ES-I3 (cell line): ENCODE measurements at regions not wholly inside any gene's neighbourhood (a gene's known extent, or its start where the extent isn't known, plus 50 kb on each side); places are given as distances from the start of the nearest gene placed in this dataset.

Experiments used
- H3K36me3 ChIP-seq: 2 replicates; pipeline ENCODE4 v1.6.1; 2013; ENCODE audit warnings: mild to moderate bottlenecking, low read length, control low read depth, moderate library complexity; ENCODE audit not compliant: insufficient read depth
- H3K4me1 ChIP-seq: 2 replicates; pipeline ENCODE4 v1.6.1; 2013; ENCODE audit warnings: mild to moderate bottlenecking, control low read depth, low read length; ENCODE audit not compliant: insufficient read depth
- H3K9ac ChIP-seq: 2 replicates; pipeline ENCODE4 v1.6.1; 2013; ENCODE audit warnings: low read depth, mild to moderate bottlenecking, low read length, moderate library complexity
- H3K9me3 ChIP-seq: 2 replicates; pipeline ENCODE4 v1.6.1; 2013; ENCODE audit warnings: mild to moderate bottlenecking, low read length, moderate library complexity; ENCODE audit not compliant: control insufficient read depth, insufficient read depth

DNA sequence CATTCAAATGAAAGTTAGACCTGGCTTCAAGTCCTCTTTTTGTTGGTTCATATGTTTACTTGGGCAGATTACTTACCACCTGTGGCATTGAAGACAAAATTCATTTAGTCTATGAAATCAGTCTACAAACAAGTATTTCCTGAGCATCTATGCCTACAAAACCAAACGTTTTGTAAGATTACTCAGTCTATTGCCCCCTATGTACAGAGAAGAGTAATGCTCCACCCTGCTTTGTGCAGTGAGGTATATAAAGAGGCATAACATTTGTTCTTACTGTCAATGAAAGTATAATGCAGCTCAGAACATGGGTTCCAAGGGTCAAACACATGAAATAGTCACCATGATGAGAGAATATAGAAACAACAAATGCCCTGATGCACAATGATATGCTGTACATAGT lies 580.7 kb downstream of the KIF4B start:
- Histone ChIP-seq H3K9ac (no peak overlapping the region), H3K4me1 (no peaks in the 10 kb centered on the region), H3K9me3 (no peaks in the 10 kb centered on the region), H3K36me3 (no peaks in the 10 kb centered on the region)

DNA sequence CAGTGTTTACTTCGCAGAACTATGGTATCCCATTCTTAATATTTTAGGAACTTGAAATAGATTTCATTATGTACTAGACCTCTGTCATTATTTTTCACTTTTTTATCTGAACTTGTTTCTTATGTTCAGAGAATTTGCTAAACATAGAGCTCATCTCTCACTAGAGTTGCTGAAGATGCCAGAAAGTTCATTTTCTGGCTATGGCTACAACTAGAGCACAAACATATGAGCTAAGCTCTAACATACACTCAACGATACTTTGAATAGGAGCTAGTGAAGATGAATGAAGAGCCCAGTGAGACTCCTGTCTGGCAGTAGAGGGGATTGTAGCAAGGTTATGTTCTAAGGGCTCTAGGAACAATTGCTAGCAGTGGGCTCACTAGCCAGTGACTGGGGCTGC lies 582.2 kb downstream of the KIF4B start:
- H3K9ac ChIP-seq = no peak overlapping the region
- H3K36me3 ChIP-seq = no peaks in the 10 kb centered on the region
- no peaks in the 10 kb centered on the region for H3K9me3 ChIP-seq
- no peaks in the 10 kb centered on the region for H3K4me1 ChIP-seq

DNA sequence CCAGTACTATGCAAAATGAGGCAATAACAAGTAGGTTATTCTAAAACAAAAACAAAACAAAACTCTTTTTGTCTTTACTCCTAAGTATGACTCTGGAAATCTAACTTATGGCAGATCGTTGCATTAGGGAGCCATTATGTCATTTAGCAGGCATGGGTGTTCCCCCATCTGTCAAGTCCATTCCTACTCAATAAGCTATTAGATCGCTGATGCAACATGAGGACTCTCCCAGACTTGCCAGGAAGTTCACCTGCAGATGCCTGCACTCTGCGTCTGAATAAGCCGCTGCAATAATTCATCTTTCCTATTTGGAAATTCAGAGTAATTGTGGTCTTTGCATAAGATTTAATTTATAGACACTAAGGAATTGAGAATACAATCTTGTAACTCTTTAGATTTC lies 585.0 kb downstream of the KIF4B start:
- no peaks in the 10 kb centered on the region for H3K36me3 ChIP-seq
- no peak overlapping the region for H3K9ac ChIP-seq
- no peaks in the 10 kb centered on the region for H3K4me1 ChIP-seq

DNA sequence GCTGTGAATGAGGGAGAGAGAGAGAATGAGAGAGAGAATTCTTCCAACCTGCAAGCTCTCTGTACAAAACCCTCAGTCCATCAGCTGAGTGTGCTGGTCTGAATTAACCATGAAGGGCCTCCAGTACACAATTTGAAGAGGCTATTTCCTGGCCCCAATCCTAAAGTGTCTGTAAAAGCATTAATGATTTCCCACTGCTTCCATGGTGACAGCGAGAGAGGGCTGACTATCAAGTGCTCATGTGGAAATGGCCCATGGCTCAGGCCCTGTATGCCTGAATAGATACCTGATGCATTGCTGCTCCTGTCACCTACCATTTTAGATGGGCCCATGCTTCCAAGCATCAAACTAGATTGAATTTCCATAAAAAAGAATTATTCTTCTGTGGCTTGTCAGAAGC lies 592.4 kb downstream of the KIF4B start:
- H3K36me3 ChIP-seq = no peaks in the 10 kb centered on the region
- no peak overlapping the region for H3K9ac ChIP-seq
- H3K4me1 ChIP-seq = no peaks in the 10 kb centered on the region
- H3K9me3 ChIP-seq = no peaks in the 10 kb centered on the region

More for the DNA sequence above, 585.0 kb downstream of the KIF4B start:
- no peaks in the 10 kb centered on the region for H3K9me3 ChIP-seq

DNA sequence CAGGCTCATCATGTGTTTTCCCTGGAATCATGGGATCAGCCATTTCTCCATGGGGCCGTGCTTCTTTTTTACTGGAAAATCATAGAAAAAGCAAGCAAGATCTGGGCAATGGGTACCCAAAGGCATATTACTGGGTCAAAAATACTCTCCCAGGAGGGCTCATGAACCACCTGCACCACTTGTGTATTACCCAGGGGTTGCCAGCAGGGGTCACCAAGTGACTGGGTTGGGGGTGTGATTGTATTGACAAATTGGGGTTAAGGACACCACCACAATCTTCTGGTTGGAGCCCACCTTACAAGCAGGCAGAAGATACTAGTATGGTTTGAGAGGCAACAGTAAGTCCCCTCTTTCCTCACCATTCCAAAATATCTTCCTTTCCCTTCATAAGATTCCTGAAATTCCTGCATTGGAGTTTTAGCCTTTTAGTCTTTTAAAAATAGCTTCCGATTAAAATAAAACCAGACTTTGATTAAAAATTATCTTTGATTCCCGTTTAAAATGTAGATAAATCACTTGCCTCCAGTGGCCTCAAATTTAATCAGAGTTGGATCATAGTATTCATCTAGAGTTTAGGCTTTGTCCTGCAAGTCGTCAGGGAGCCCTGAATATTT lies 603.3 kb downstream of the KIF4B start:
- Histone ChIP-seq H3K4me1 (peaks cover 8% of the 10 kb centered on the region; the same call in 1 of the 2 replicates), H3K36me3 (no peaks in the 10 kb centered on the region), H3K9me3 (no peaks in the 10 kb centered on the region), H3K9ac (no peak overlapping the region)

DNA sequence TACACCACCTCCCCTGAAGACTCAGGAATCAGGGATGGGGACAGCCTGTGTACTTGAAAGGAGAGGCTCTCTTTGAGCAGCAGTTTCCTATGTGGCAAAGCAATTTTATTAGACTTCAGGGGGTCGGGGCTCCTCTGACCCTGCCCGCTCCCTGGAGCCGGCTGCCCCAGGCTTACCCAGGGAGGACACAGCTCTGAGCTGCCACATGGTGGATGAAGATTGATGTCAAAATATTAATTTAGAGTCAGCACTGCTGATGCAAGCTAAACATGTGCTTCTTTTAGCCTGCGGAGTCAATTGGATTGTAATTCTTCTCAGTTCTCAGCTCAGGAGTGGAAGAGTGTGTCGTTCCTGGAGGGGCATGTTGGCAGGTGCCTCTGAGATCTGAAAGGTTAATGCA lies 606.1 kb downstream of the KIF4B start:
- Histone ChIP-seq H3K9me3 (no peaks in the 10 kb centered on the region), H3K36me3 (no peaks in the 10 kb centered on the region), H3K9ac (no peak overlapping the region), H3K4me1 (peaks cover 11% of the 10 kb centered on the region; the same call in 1 of the 2 replicates)

DNA sequence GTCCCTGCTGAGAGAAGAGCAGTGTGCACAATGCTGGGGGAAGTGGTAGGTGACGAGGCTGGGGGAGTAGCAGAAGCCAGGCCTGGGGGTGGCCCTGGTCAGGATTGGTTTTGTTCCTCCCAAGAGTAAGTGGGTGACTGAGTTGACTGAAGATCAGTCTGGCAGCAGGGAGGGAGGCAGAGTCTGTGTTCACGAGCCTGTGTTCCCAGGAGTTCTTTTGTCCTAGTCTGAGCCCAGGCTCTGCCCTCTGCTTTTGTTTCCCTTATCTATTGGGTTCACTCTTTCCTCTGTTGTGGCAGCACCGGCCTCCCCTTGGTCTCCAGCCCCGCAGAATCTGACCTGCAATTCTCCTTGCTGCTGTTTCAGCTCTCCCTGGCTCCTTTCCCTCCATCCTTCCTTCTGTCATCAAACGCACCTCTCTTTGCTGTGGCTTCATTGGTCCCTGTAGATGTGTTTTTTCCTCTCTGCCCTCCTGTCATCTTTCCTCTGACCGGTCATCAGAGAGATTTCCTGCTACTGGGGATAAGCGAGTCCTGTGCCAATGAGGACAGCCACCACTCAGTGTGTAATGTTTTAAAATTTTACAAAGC lies 607.4 kb downstream of the KIF4B start:
- H3K9ac ChIP-seq = no peak overlapping the region
- no peaks in the 10 kb centered on the region for H3K9me3 ChIP-seq
- H3K4me1 ChIP-seq = peaks cover 13% of the 10 kb centered on the region; the same call in 1 of the 2 replicates
- H3K36me3 ChIP-seq = no peaks in the 10 kb centered on the region

DNA sequence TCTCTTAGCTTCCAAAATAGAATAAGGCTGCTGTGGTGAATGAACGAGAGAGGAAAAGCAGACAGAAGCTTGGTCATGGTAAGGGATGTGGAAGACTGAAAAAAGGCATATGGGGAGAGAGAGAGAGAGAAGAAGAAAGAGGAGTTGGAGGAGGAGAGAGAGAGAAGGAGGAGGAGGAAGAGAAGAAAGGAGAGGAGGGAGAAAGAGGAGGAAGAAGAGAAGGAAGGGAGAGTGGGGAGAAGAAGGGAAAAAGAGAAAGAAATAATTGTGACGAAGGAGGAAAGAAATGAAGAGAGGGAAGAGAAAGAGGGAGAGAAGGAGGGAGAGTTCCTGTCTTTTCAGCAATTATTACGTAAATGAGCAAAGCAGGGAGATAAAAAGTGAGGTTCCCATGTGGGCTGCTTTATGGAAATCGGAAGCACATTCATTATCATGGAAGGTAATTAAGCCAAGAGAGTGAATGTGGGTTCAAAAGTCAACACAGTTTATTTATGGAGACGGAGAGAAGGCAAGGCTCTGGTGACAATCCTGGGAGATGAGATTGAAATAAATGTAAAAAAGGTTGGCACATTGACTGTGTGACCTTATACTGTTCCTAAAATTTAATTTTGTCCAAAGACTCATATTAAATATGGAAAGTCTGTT lies 611.2 kb downstream of the KIF4B start:
- Histone ChIP-seq H3K9ac (no peak overlapping the region), H3K9me3 (no peaks in the 10 kb centered on the region), H3K36me3 (no peaks in the 10 kb centered on the region), H3K4me1 (peaks cover 13% of the 10 kb centered on the region; the same call in 1 of the 2 replicates)

DNA sequence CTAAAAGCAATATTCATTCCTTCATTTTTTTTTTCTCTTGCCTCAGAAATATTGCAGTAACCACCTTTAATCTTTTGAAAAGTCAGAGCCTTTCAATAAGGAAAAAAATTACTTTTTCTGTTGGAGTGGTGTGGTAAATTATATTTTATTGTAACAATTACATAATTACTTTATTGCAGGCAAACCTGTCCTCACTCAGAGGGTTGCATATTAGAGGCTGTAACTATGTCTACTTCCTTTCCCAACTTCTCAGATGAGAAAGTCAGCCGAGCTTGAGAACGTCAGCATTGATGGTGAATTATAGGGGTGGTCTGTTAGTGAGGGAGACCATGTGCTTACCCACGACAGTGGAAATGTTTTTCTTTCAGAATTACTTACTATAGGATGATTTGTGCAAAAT lies 611.8 kb downstream of the KIF4B start:
- no peaks in the 10 kb centered on the region for H3K36me3 ChIP-seq
- H3K9ac ChIP-seq = no peak overlapping the region
- peaks cover 13% of the 10 kb centered on the region; the same call in 1 of the 2 replicates for H3K4me1 ChIP-seq
- no peaks in the 10 kb centered on the region for H3K9me3 ChIP-seq

DNA sequence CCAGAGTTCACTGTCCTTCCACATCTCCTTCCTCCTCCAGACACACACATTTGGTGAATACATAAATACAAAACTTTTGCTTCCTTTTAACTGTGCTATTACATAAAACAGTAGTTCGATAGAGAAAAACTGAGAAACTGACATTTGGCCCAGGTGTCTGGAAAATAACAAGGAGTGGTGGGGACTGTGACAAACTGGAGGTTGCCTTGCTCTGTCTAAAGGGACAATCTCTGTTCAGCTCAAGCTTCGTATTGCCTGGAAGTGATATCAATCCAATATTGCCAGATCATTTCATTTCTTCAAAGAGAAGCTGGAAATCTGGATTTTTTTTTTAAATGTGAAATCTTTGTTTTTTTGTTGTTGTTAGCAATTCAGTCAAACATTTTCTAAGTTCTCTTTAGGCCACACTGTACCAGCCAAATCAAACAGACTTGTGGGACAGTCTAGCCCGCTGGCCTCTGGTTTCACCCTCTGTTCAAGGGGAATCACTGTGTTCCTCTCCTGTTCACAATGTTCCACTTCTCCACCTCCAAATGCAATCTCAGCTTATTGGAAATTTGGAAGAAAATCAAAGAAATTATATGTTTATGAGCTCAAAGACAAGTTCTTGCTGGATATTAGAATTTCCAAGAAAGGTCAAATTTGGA lies 612.5 kb downstream of the KIF4B start:
- Histone ChIP-seq H3K4me1 (peaks cover 10% of the 10 kb centered on the region; the same call in 1 of the 2 replicates), H3K9ac (no peak overlapping the region), H3K36me3 (no peaks in the 10 kb centered on the region), H3K9me3 (no peaks in the 10 kb centered on the region)

DNA sequence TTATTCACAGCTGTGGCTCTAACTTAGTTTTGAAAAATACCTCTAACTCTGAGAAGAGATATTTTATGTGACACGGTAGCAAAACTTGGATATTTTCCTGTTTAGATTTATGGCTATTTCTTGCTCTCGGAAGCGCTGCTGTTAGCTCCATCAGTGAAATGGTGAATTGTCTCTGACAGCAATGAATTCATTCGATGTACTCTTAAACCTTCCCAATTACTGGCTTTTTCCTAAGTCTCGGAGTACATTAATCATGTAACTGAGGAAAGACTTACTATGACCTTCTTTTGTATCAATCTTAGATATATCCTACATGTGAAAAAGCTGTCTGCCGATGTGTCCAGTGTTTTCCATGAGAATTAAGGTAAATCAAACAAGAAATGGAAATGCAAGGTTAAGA lies 613.0 kb downstream of the KIF4B start:
- H3K9me3 ChIP-seq = no peaks in the 10 kb centered on the region
- peaks cover 12% of the 10 kb centered on the region; the same call in 1 of the 2 replicates for H3K4me1 ChIP-seq
- H3K36me3 ChIP-seq = no peaks in the 10 kb centered on the region
- H3K9ac ChIP-seq = no peak overlapping the region

DNA sequence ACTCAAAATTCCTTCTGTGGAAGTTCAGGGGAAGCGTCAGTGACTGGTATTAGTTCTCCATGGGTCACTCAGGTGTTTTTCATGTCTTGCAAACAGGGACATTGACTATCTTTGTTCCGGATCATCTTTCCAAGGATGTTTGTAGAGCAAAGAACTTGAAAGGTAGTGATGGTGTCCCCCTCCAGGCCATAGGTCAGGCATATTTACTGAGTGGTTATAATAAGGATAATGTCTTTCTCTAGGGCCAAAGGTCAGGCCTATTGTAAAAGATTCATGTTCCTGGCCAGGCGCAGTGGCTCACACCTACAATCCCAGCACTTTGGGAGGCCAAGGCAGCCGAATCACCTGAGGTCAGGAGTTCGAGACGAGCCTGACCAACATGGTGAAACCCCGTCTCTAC lies 614.8 kb downstream of the KIF4B start:
- Histone ChIP-seq H3K36me3 (no peaks in the 10 kb centered on the region), H3K9me3 (peaks cover 2% of the 10 kb centered on the region; the same call in 1 of the 2 replicates), H3K9ac (no peak overlapping the region), H3K4me1 (peaks cover 12% of the 10 kb centered on the region; the same call in 1 of the 2 replicates)

DNA sequence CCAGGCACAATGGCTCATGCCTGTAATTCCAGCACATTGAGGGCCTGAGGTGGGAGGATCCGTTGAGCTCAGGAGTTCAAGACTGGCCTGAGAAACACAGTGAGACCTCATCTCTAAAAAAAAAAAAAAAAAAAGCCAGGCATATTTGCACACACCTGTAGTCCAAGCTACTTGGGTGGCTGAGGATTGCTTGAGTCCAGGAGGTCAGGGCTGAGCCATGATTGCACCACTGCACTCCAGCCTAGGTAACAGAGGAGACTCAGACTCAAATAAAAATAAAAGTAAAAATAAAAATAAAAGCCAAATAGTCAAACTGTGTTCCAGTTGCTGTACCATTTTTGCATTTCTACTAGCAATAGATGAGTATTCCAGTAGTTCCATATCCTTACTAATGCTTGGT lies 616.0 kb downstream of the KIF4B start:
- Histone ChIP-seq H3K9ac (no peak overlapping the region), H3K4me1 (peaks cover 10% of the 10 kb centered on the region; the same call in 1 of the 2 replicates), H3K36me3 (no peaks in the 10 kb centered on the region), H3K9me3 (peaks cover 2% of the 10 kb centered on the region; the same call in 1 of the 2 replicates)

DNA sequence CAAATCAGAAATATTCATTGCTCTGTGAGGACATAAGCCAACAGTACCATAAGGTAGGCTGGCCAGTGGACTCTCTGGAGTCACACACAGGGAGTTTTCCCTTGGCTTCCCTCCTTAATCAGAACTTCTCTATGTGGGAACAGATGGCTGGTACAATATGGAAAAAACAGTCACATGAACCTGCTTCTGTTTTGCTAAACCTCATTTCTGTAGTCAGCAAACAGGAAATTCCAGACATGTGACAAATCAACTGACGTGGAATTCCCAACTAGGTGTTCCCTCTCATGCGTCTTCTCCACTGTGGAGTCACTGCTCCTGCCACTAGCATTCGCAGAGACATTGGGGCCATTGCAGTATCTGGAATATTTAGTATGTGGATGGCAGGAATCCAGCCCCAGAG lies 617.6 kb downstream of the KIF4B start:
- H3K9me3 ChIP-seq = peaks cover 2% of the 10 kb centered on the region; the same call in 1 of the 2 replicates
- peaks cover 7% of the 10 kb centered on the region; the same call in 1 of the 2 replicates for H3K4me1 ChIP-seq
- H3K36me3 ChIP-seq = no peaks in the 10 kb centered on the region
- H3K9ac ChIP-seq = no peak overlapping the region
